C4-2B (cell line): ENCODE measurements at regions not wholly inside any gene's neighbourhood (a gene's known extent, or its start where the extent isn't known, plus 50 kb on each side); places are given as distances from the start of the nearest gene placed in this dataset.

Experiments
- H3K27ac ChIP-seq: fragments of 450-650 bp; 2 replicates; pipeline ENCODE4 v1.5.1; 2017
- ZFX ChIP-seq: fragments of 450-650 bp; IDR thresholded peaks from 2 replicates; pipeline ENCODE4 v1.6.1; 2017
- TF ChIP-seq, protein P1 (sequence below): fragments of 450-650 bp; conservative IDR thresholded peaks from 2 replicates; pipeline ENCODE4 v1.5.1; 2017; ENCODE audit warnings: mild to moderate bottlenecking

DNA sequence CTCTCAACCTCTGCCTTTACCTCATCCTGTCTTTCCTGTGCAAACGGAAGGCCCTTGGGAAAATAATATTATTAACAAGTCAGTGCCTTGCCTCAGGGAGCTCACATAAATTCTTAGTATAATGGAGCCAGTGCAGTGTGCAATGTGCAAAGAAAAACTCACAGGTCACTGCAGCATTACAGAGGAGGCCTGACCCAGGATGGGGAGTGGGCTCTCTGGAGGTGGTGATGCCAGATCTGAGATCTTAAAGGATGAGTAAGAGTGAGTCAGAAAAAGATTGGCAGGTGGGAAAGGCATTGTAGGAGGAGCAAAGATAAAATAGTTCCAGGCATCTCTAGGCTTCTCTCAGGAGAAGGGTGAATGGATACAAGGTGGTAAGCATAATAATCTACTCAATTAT is 185.6 kb upstream of the ADAMTS9 start:
- no peak for TF ChIP-seq ZFX
- TF ChIP-seq, protein P1, sequence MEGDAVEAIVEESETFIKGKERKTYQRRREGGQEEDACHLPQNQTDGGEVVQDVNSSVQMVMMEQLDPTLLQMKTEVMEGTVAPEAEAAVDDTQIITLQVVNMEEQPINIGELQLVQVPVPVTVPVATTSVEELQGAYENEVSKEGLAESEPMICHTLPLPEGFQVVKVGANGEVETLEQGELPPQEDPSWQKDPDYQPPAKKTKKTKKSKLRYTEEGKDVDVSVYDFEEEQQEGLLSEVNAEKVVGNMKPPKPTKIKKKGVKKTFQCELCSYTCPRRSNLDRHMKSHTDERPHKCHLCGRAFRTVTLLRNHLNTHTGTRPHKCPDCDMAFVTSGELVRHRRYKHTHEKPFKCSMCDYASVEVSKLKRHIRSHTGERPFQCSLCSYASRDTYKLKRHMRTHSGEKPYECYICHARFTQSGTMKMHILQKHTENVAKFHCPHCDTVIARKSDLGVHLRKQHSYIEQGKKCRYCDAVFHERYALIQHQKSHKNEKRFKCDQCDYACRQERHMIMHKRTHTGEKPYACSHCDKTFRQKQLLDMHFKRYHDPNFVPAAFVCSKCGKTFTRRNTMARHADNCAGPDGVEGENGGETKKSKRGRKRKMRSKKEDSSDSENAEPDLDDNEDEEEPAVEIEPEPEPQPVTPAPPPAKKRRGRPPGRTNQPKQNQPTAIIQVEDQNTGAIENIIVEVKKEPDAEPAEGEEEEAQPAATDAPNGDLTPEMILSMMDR: no peak

DNA sequence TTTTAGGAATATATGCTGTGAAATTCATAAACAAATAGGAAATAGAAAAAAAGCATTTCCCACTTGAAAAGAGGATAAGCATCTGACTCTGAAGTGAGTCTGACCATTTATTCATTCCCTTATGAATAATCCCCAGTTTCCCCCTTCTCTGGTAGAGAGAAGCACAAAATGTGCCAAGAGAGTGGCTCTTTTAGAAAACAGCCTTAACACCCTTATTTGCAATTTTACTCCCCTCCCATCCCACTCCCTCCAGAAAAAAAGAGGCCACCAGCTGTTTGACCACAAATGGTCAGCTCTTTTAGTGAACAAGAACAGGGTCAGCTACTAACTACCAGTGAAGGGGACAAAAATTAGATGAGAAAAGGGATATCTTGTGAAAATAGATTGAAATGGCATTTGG is 184.5 kb upstream of the ADAMTS9 start:
- TF ChIP-seq, protein P1: no peak
- no peak for TF ChIP-seq ZFX
- H3K27ac ChIP-seq: no peak overlapping the region

More for the DNA sequence above, 185.6 kb upstream of the ADAMTS9 start:
- no peak overlapping the region for H3K27ac ChIP-seq

GRCh38 chr3:64871834-64872249 is 184.0 kb upstream of the ADAMTS9 start:
- no peak overlapping the region for H3K27ac ChIP-seq
- TF ChIP-seq, protein P1: no peak
- TF ChIP-seq ZFX: no peak

GRCh38 chr3:64870876-64871646 is 183.3 kb upstream of the ADAMTS9 start:
- H3K27ac ChIP-seq: no peak overlapping the region

GRCh38 chr3:64867224-64867623 is 179.4 kb upstream of the ADAMTS9 start:
- no peak overlapping the region for H3K27ac ChIP-seq
- TF ChIP-seq, protein P1: no peak
- TF ChIP-seq ZFX: no peak

More at GRCh38 chr3:64870876-64871646, 183.3 kb upstream of the ADAMTS9 start:
- TF ChIP-seq, protein P1: no peak
- TF ChIP-seq ZFX: no peak

DNA sequence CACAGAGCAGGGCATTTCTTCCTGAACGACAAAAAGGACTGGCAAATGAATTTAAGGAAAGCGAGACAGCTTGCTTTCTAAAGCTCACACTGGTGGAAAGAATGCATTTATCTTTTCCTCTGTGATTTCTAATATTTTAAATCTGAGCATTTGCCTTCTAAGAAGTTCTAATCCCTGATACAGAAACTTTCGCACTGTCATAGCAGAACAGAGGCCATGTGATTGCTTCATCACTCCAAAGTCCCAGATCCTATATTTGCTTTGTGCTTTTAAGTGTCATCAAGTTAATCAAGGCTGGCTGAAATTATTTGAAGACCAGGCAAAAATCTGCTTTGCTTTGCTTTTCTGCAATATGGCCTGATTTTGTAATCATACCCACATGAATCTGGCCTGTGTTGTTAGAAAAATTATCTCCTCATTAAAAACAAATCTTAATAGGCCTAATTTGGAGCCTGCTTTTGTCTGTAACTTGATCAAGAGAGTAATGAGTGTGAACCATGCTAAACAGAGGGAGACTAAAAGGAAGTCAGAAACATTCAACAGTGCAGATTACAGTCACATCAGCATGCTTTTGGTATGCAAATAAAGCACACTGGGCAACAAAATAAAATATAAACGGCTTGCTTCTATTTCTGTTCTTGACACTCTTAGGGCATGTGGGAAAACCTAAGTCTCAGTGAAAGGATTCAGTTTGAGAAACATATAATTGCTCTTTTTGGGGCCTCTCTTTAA is 178.2 kb upstream of the ADAMTS9 start:
- H3K27ac ChIP-seq: no peak overlapping the region
- TF ChIP-seq, protein P1: no peak
- no peak for TF ChIP-seq ZFX
